ENCODE measurements at regions not wholly inside any gene's neighbourhood (a gene's known extent, or its start where the extent isn't known, plus 50 kb on each side); places are given as distances from the start of the nearest gene placed in this dataset.

GRCh38 chr15:54719325-54719724 lies 477.4 kb downstream of the RSL24D1 start:
- no peak for DNase-seq

GRCh38 chr15:54707805-54708752 lies 488.7 kb downstream of the RSL24D1 start:
- DNase-seq = no peak

DNA sequence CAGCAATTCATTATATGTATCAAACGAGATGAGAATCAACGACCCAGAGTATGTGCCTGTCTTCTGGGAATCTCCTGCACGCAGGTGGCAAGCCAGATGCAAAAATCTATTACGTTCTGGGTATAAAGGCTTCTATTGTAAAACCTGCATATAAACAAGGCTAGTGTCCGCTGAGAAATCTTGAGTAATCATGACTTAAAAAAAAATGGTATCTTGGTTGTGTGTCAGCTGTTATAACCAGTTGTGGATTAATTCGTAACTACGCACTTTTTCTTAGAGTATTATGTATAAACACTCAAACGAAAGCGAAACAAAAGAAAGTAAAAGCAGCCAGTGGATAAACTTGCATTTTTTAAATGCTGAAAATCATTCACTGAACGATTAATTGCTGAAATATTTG lies 509.1 kb downstream of the RSL24D1 start:
- DNase-seq = no peak
